ENCODE measurements at regions not wholly inside any gene's neighbourhood (a gene's known extent, or its start where the extent isn't known, plus 50 kb on each side); places are given as distances from the start of the nearest gene placed in this dataset.

- TF ChIP-seq, protein P1, sequence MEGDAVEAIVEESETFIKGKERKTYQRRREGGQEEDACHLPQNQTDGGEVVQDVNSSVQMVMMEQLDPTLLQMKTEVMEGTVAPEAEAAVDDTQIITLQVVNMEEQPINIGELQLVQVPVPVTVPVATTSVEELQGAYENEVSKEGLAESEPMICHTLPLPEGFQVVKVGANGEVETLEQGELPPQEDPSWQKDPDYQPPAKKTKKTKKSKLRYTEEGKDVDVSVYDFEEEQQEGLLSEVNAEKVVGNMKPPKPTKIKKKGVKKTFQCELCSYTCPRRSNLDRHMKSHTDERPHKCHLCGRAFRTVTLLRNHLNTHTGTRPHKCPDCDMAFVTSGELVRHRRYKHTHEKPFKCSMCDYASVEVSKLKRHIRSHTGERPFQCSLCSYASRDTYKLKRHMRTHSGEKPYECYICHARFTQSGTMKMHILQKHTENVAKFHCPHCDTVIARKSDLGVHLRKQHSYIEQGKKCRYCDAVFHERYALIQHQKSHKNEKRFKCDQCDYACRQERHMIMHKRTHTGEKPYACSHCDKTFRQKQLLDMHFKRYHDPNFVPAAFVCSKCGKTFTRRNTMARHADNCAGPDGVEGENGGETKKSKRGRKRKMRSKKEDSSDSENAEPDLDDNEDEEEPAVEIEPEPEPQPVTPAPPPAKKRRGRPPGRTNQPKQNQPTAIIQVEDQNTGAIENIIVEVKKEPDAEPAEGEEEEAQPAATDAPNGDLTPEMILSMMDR (conservative IDR thresholded peaks at IDR 0.05; ENCODE audit: low read depth, low read length), result no peak
- H3K4me3 ChIP-seq (ENCODE audit: low read depth, low read length), result no peak overlapping the region
- no peak for DNase-seq (ENCODE audit: low read depth)
Measured at GRCh38 chr20:50290808-50291207, 100.2 kb downstream of the CEBPB start.

DNA sequence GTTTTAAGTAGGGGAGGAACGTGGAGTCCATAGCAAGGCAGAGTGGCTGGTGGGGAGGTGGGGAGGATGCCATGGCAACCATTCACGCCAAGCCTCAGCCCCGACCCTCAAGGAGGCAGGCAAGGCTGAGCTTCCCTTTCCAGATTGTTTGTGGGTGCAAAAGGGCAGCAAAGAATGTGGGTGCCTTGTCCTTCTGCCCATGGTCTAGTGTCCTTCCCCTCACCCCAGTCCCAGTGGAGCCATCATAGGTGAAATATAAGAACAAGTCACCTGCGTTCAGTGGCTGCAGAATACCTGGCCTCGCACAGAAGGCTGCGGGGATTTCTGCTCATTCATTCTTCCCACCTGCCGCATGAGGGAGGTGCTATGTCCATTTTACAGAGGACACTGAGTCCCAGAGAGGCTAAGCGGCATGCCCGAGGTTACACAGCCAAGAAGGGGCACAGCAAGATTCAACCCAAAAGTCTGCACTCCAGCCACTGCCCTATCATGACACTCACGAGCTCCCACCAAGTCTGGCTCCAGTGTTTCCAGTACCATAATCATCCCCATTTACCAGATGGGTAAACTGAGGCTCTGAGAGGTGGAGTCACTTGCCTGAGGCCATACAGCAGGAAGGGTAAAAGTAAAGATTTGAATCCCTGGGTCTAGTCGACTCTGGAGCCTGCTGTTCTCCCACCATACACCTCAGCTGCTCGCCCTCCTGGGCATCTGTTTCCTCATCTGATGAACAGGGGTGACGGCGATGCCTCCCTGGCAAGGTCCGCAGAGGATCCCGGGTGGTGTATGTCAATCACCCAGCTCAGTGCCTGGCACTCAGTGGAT is 100.8 kb downstream of the CEBPB start:
- TF ChIP-seq, protein P1 (conservative IDR thresholded peaks at IDR 0.05; ENCODE audit: low read depth, low read length), result no peak
- DNase-seq (ENCODE audit: low read depth), result no peak
- no peak overlapping the region for H3K4me3 ChIP-seq (ENCODE audit: low read depth, low read length)

GRCh38 chr20:50292079-50292590 is 101.5 kb downstream of the CEBPB start:
- DNase-seq (ENCODE audit: low read depth), result no peak

DNA sequence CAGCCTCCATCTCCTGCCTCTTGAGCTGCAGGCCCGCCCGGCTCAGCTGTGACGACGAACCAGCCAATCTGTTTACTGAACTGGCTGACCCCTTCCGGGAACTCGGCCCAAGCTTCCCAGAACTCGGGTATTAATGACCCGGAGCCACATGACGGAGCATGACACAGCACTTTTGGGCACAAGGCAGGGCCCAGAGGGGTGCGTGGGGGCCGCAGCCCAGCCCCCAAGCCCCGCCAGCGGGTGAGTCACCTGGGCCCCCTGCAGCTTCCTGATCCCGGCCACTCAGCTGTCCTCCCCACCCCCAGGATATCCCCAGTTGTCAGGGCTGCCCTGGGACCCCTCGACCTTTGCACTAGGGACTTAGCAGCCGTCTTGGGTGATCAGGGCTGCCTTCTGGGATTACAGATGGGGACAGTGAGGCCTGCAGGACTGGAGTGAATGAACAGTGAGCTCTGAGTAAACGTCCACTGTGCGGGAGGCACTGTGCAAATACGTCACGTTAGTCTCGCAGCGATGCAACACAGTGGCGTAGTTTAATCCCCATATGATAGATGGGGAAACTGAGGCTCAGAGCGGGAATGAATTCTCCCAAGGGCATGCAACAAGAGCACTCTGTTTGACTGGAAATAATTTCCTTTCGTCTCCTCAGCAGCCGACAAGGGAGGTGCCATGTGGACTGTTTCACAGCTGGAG is 102.1 kb downstream of the CEBPB start:
- H3K4me3 ChIP-seq (ENCODE audit: low read depth, low read length), result no peak overlapping the region
- DNase-seq (ENCODE audit: low read depth), result peak; percentile 66
- TF ChIP-seq, protein P1 (conservative IDR thresholded peaks at IDR 0.05; ENCODE audit: low read depth, low read length), result no peak

More at GRCh38 chr20:50292079-50292590, 101.5 kb downstream of the CEBPB start:
- H3K4me3 ChIP-seq (ENCODE audit: low read depth, low read length), result no peak overlapping the region
- TF ChIP-seq, protein P1 (conservative IDR thresholded peaks at IDR 0.05; ENCODE audit: low read depth, low read length), result no peak

DNA sequence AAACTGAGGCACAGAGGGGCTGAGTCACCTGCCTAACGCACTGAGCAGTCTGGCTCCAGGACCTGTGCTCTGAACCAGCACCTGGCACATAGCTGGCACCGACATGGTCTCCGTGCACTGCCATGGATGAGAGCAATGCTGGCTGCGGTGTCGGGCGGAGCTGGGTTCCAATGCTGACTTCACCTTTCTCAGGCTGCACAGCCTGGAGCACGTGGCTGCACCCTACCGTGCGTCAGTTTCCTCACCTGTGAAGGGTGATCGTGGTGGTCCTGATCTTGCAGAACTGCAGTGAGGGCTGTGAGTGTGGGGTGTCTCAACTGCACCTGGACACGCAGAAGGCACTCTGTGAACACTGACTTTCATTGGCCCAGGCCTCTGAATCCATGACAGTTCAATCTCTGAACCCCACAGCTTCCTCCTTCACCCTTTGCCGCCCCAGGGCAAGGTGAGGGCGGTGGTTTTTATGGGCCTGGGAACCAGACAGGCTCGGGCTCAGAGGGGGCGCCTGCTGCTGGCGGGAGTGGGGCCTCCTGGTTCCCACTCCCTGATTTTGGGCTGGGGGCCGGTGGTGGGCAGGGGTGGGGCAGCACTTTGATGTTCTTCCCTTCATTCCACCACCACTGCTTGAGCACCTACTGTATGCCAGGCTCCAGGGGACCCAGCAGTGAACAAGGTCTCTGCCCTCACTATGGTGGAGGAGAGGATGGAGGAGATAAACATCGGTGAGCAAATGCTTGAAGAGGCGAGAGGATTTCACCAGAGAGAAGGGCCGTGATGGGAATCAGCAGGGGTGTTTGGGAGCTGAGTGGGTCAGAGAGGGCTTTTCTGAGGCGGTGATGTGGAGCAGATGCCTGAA is 102.9 kb downstream of the CEBPB start:
- TF ChIP-seq, protein P1 (conservative IDR thresholded peaks at IDR 0.05; ENCODE audit: low read depth, low read length), result no peak
- no peak for DNase-seq (ENCODE audit: low read depth)
- no peak overlapping the region for H3K4me3 ChIP-seq (ENCODE audit: low read depth, low read length)

DNA sequence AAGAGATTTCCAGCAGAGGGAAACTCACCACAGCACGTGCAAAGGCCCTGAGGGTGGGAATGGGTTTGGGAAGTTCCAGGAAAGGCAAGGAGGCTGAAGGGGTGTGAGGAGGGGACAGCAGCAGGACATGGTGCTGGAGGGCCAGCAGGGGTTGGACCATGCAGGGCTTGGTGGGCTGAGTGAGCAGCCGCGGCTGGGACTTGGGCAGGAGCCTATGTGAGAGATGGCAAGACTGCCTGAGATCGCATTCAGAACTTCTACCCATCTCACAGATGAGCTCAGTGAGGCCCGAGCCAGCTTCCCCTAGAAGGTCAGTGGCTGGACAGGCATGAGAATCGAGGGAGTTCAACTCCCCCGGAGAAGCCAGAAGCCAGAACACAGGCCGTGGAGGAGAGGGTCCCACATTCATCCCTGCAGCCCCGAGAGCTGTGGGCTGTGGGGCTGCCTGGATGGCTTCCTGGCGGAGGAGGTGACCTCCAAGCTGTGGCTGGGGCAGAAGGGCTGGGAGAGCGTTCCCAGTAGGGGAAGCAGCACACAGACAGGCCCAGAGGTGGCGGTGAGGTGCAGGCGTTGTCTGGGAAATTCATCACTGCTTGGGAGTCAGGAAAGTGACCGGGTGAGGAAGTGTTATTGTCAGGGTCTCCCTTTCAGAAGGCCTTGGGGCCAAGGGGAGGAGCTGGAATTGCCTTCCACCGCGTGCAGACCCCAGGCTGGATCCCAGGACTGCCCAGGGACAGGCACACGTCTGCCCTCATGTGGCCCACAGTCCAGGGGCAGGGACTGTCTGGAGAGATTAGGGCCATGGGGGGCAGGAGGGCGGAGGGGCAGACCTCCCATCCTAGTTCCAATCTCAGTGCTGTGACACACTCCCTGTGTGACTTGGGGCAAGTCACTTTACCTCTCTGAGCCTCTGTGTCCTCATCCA is 103.8 kb downstream of the CEBPB start:
- no peak overlapping the region for H3K4me3 ChIP-seq (ENCODE audit: low read depth, low read length)
- TF ChIP-seq, protein P1 (conservative IDR thresholded peaks at IDR 0.05; ENCODE audit: low read depth, low read length), result peak; percentile 9
- DNase-seq (ENCODE audit: low read depth), result no peak
